ENCODE measurements at regions not wholly inside any gene's neighbourhood (a gene's known extent, or its start where the extent isn't known, plus 50 kb on each side); places are given as distances from the start of the nearest gene placed in this dataset.

DNA sequence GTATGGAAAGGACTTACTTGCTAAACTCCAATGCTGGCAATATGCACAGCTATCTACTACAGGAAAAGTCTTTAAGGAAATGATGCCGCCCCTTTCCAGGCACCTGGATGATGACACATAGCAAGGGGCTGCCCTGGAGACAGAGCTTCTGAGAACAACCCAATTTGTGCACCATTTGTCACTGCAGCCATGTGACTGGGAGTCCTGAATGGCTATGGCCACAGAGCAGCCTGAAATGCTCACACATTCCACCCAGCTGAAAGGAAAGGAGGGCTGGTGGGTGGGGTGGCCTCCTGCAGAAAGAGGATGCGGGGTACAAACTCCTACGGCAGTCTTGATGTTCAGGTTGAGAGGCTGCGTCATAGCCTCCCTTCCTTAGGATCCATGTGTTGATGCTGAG lies 70.1 kb upstream of the FSTL4 start:
- Histone ChIP-seq H3K9ac (ENCODE audit: low read depth in 1 of 3, low read length in 3 of 3) (no peak overlapping the region), H3K36me3 (ENCODE audit: control insufficient read depth in 3 of 3, insufficient read depth in 3 of 3, low read length in 3 of 3) (no peaks in the 10 kb centered on the region), H3K27ac (ENCODE audit: low read depth, low read length) (no peak overlapping the region), H3K4me3 (ENCODE audit: low read length in 3 of 3) (no peak overlapping the region), H3K9me3 (ENCODE audit: control insufficient read depth in 3 of 3, low read length in 3 of 3) (no peaks in the 10 kb centered on the region), H3K4me1 (ENCODE audit: control insufficient read depth in 3 of 3, insufficient read depth in 3 of 3, low read length in 3 of 3) (no peaks in the 10 kb centered on the region), H3K27me3 (ENCODE audit: control insufficient read depth in 3 of 3, insufficient read depth in 3 of 3, low read length in 3 of 3) (peaks cover 12 to 31% (median 13%) of the 10 kb centered on the region in 3 donors)

DNA sequence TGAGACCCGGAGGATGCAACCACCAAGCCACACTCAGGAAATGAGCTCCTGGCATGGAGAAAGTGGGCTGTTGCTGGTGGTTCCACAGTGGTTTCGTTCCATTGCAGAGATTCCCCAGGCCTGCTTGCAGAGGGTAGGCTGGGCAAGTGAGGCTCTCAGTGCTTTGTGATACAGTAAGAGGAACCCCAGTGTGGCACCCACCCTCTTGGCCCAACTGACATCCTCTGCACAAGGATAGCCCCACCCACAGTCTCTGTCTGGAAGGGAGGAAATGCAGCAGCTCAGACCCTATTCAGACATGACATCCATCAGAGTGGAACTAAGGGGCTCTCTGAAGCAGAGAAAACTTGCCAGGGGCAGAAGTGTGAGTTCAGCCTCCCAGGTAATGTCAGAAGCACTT lies 69.6 kb upstream of the FSTL4 start:
- Histone ChIP-seq H3K4me1 (ENCODE audit: control insufficient read depth in 3 of 3, insufficient read depth in 3 of 3, low read length in 3 of 3) (no peaks in the 10 kb centered on the region), H3K9ac (ENCODE audit: low read depth in 1 of 3, low read length in 3 of 3) (no peak overlapping the region), H3K9me3 (ENCODE audit: control insufficient read depth in 3 of 3, low read length in 3 of 3) (no peaks in the 10 kb centered on the region), H3K4me3 (ENCODE audit: low read length in 3 of 3) (no peak overlapping the region), H3K27ac (ENCODE audit: low read depth, low read length) (no peak overlapping the region), H3K36me3 (ENCODE audit: control insufficient read depth in 3 of 3, insufficient read depth in 3 of 3, low read length in 3 of 3) (no peaks in the 10 kb centered on the region), H3K27me3 (ENCODE audit: control insufficient read depth in 3 of 3, insufficient read depth in 3 of 3, low read length in 3 of 3) (peaks cover 8 to 26% (median 11%) of the 10 kb centered on the region in 3 donors)

DNA sequence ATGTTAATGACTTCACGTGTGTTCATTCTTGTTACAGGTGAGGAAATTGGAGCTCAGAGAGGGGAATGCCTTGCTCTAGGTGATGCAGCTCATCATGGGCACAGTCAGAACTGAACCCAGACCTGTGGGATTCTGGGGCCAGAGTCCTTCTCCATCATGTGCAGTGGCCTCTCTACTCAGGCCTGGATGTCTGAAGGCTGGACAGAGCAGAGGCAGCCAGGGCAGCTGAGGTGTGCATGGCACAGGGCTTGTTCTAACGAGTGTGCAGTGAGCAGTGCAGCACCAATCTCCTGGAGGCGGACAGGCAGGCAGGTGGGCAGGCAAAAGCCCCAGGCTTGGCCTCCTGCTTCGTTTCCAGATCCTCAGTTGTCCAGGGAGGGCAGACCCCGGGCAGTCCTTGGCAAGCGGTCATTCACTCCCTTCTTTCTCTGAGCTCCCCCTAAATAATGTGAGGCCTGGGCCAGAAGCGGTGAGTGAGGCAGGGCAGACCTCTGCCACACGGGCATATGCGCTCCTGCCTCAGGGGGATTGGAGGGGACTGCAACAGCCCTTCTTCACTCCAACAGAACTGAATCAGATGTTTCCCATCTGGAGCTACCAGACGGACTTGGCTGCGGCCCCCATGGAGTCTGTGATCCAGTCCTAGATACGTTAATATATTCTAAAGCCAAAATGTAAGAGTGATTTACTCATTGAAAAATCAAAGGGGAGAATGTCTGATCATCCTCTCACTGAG lies 68.7 kb upstream of the FSTL4 start:
- Histone ChIP-seq H3K4me1 (ENCODE audit: control insufficient read depth in 3 of 3, insufficient read depth in 3 of 3, low read length in 3 of 3) (no peaks in the 10 kb centered on the region), H3K27me3 (ENCODE audit: control insufficient read depth in 3 of 3, insufficient read depth in 3 of 3, low read length in 3 of 3) (peaks cover 4 to 23% (median 5%) of the 10 kb centered on the region in 3 donors), H3K9me3 (ENCODE audit: control insufficient read depth in 3 of 3, low read length in 3 of 3) (no peaks in the 10 kb centered on the region), H3K4me3 (ENCODE audit: low read length in 3 of 3) (no peak overlapping the region), H3K27ac (ENCODE audit: low read depth, low read length) (no peak overlapping the region), H3K9ac (ENCODE audit: low read depth in 1 of 3, low read length in 3 of 3) (no peak overlapping the region), H3K36me3 (ENCODE audit: control insufficient read depth in 3 of 3, insufficient read depth in 3 of 3, low read length in 3 of 3) (no peaks in the 10 kb centered on the region)

DNA sequence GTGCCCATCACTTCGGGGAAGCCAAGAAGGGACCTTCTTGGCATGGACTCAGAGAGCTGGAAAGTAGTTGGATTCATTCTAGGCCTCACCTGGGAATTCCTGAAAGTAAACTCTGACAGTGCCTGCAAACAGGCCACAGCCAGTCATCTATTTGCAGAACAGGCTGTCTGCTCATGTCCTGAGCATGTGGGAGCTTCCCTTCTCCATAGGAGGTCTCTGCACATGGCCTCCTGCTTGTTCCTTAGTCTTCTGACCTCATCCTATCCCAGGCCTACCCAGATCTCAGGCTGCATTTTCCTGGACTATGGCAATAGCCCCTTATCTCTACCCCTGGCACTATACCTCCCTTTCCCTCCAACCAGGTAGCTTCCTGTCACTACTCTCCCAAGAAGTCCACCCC lies 67.2 kb upstream of the FSTL4 start:
- H3K27ac ChIP-seq (ENCODE audit: low read depth, low read length): no peak overlapping the region
- no peaks in the 10 kb centered on the region for H3K36me3 ChIP-seq (ENCODE audit: control insufficient read depth in 3 of 3, insufficient read depth in 3 of 3, low read length in 3 of 3)
- no peaks in the 10 kb centered on the region for H3K9me3 ChIP-seq (ENCODE audit: control insufficient read depth in 3 of 3, low read length in 3 of 3)
- peaks cover 4 to 23% (median 5%) of the 10 kb centered on the region in 3 donors for H3K27me3 ChIP-seq (ENCODE audit: control insufficient read depth in 3 of 3, insufficient read depth in 3 of 3, low read length in 3 of 3)
- H3K4me3 ChIP-seq (ENCODE audit: low read length in 3 of 3): no peak overlapping the region
- no peaks in the 10 kb centered on the region for H3K4me1 ChIP-seq (ENCODE audit: control insufficient read depth in 3 of 3, insufficient read depth in 3 of 3, low read length in 3 of 3)
- H3K9ac ChIP-seq (ENCODE audit: low read depth in 1 of 3, low read length in 3 of 3): no peak overlapping the region

DNA sequence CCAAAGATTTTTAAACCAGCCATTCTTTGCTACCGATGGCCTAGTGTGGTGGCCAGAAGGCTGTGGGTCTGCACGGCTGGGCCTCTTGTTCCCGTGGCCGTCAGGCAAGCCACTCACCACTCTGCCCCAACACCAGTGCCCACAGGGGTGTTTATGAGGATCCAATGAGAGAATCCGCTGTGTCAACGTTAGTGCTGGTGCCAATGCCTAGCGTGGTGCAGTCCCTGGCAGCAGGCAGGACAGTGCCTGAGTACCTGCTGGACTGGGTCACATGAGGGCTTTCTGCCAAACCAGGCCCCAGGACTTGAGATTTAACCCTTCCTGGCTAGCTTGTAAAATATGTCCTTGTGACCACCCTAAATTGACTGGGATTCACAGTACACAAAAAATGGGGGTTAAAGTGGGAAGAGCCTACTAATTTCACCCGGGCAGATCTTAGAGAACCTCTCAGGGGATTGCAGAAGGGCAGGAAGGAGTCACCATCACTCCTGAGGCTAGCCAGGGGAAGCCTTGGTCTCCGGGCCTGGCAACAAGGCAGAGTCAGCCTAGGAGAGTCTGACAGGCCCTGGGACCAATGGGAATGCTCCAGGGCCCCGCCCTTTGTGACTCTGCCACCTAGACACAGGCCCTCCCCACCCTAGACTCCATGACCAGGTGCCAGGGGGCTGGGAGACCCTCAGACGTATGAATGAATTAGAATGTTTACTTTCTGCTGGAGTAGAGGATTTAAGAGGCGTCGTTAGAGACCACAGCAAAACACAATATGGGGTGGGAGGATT lies 63.2 kb upstream of the FSTL4 start:
- Histone ChIP-seq H3K27ac (ENCODE audit: low read depth, low read length) (no peak overlapping the region), H3K4me3 (ENCODE audit: low read length in 3 of 3) (no peak overlapping the region), H3K27me3 (ENCODE audit: control insufficient read depth in 3 of 3, insufficient read depth in 3 of 3, low read length in 3 of 3) (peaks cover 0 to 7% (median 0%) of the 10 kb centered on the region in 3 donors), H3K4me1 (ENCODE audit: control insufficient read depth in 3 of 3, insufficient read depth in 3 of 3, low read length in 3 of 3) (no peaks in the 10 kb centered on the region), H3K9me3 (ENCODE audit: control insufficient read depth in 3 of 3, low read length in 3 of 3) (no peaks in the 10 kb centered on the region), H3K36me3 (ENCODE audit: control insufficient read depth in 3 of 3, insufficient read depth in 3 of 3, low read length in 3 of 3) (no peaks in the 10 kb centered on the region), H3K9ac (ENCODE audit: low read depth in 1 of 3, low read length in 3 of 3) (no peak overlapping the region)

DNA sequence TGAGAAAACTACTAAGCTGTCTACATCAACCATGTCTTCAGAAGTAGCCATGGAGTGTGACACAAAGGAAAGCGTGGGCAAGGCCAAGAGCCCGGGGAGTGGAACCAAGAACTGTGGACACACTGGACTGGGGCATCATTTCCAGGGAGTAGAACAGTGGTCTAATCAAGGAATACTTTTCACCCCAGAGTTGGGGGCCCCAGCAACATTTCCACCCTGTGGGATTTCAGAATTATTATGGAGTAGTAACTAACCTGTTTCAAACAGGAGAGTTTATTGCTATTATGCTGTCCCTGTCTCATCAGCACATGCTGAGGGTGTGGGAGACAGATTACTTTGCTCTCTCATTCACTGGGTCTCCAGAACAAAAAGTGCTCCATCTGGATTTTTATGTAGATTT lies 58.0 kb upstream of the FSTL4 start:
- no peaks in the 10 kb centered on the region for H3K4me1 ChIP-seq (ENCODE audit: control insufficient read depth in 3 of 3, insufficient read depth in 3 of 3, low read length in 3 of 3)
- no peak overlapping the region for H3K27ac ChIP-seq (ENCODE audit: low read depth, low read length)
- no peak overlapping the region for H3K9ac ChIP-seq (ENCODE audit: low read depth in 1 of 3, low read length in 3 of 3)
- H3K27me3 ChIP-seq (ENCODE audit: control insufficient read depth in 3 of 3, insufficient read depth in 3 of 3, low read length in 3 of 3): peaks cover 2 to 7% (median 5%) of the 10 kb centered on the region in 3 donors
- no peaks in the 10 kb centered on the region for H3K36me3 ChIP-seq (ENCODE audit: control insufficient read depth in 3 of 3, insufficient read depth in 3 of 3, low read length in 3 of 3)
- no peak overlapping the region for H3K4me3 ChIP-seq (ENCODE audit: low read length in 3 of 3)
- no peaks in the 10 kb centered on the region for H3K9me3 ChIP-seq (ENCODE audit: control insufficient read depth in 3 of 3, low read length in 3 of 3)

DNA sequence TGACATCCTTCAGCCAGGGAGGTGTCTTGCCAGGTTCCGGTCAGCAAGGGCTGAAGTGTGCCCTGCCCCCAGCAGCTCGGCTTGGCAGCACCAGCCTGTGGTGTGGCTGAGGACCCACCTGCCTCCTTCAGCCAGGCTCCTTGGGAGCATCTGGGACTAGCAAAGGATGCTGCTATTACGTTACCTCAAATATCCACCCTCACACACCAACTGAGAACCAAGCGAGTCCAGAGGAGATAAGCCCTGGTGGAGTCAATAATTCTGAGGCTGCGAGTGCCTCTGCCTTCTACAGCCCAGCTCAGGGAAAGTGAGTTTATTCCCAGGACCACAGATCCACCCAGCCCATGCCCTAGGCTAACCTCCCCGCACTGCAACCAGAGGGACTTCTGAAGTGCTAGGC lies 57.1 kb upstream of the FSTL4 start:
- H3K36me3 ChIP-seq (ENCODE audit: control insufficient read depth in 3 of 3, insufficient read depth in 3 of 3, low read length in 3 of 3): no peaks in the 10 kb centered on the region
- peaks cover 2 to 7% (median 5%) of the 10 kb centered on the region in 3 donors for H3K27me3 ChIP-seq (ENCODE audit: control insufficient read depth in 3 of 3, insufficient read depth in 3 of 3, low read length in 3 of 3)
- no peak overlapping the region for H3K27ac ChIP-seq (ENCODE audit: low read depth, low read length)
- no peak overlapping the region for H3K4me3 ChIP-seq (ENCODE audit: low read length in 3 of 3)
- H3K9ac ChIP-seq (ENCODE audit: low read depth in 1 of 3, low read length in 3 of 3): no peak overlapping the region
- H3K4me1 ChIP-seq (ENCODE audit: control insufficient read depth in 3 of 3, insufficient read depth in 3 of 3, low read length in 3 of 3): no peaks in the 10 kb centered on the region
- H3K9me3 ChIP-seq (ENCODE audit: control insufficient read depth in 3 of 3, low read length in 3 of 3): no peaks in the 10 kb centered on the region

DNA sequence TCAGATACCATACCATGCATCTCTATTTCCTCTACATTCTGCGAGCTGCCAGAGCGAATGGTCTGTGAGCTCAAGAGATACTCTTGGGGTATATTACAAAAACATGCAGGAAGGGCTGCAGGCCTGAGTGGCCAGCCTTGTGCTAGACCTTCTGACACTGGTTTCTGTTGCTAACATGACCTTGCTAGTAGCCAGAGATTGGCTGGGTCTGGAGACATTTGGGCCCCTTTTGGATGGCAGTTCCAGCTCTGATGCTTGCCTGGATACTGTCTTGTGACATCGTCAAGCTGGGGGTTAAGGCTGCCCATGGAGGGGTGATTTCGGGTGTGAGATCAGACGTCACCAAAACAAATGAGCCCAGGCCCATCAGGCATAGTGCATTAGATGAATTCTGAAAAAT lies 56.1 kb upstream of the FSTL4 start:
- Histone ChIP-seq H3K4me1 (ENCODE audit: control insufficient read depth in 3 of 3, insufficient read depth in 3 of 3, low read length in 3 of 3) (no peaks in the 10 kb centered on the region), H3K36me3 (ENCODE audit: control insufficient read depth in 3 of 3, insufficient read depth in 3 of 3, low read length in 3 of 3) (no peaks in the 10 kb centered on the region), H3K27ac (ENCODE audit: low read depth, low read length) (no peak overlapping the region), H3K9me3 (ENCODE audit: control insufficient read depth in 3 of 3, low read length in 3 of 3) (no peaks in the 10 kb centered on the region), H3K9ac (ENCODE audit: low read depth in 1 of 3, low read length in 3 of 3) (no peak overlapping the region), H3K4me3 (ENCODE audit: low read length in 3 of 3) (no peak overlapping the region), H3K27me3 (ENCODE audit: control insufficient read depth in 3 of 3, insufficient read depth in 3 of 3, low read length in 3 of 3) (peaks cover 2 to 7% (median 5%) of the 10 kb centered on the region in 3 donors)

DNA sequence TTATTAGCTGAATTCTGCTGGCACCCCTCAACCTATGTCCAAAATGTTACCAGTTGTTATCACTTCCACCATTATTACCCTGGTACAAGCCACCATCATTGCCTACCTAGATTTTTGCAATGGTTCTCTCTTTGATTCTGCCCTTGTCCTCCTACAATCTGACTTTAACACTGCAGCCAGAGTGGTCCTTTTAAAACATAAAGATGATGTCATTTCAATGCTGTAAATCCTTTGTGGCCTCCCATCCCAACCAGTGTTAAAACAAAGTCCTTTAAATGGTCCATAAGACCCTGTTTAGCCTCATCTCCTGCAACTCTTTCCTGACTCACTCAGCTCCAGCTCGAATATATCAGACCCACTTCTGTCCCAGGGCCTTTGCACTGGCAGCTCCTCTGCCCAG lies 54.9 kb upstream of the FSTL4 start:
- no peak overlapping the region for H3K4me3 ChIP-seq (ENCODE audit: low read length in 3 of 3)
- H3K36me3 ChIP-seq (ENCODE audit: control insufficient read depth in 3 of 3, insufficient read depth in 3 of 3, low read length in 3 of 3): no peaks in the 10 kb centered on the region
- H3K9ac ChIP-seq (ENCODE audit: low read depth in 1 of 3, low read length in 3 of 3): no peak overlapping the region
- no peaks in the 10 kb centered on the region for H3K9me3 ChIP-seq (ENCODE audit: control insufficient read depth in 3 of 3, low read length in 3 of 3)
- H3K27ac ChIP-seq (ENCODE audit: low read depth, low read length): no peak overlapping the region
- peaks cover 2 to 7% (median 5%) of the 10 kb centered on the region in 3 donors for H3K27me3 ChIP-seq (ENCODE audit: control insufficient read depth in 3 of 3, insufficient read depth in 3 of 3, low read length in 3 of 3)
- H3K4me1 ChIP-seq (ENCODE audit: control insufficient read depth in 3 of 3, insufficient read depth in 3 of 3, low read length in 3 of 3): no peaks in the 10 kb centered on the region

DNA sequence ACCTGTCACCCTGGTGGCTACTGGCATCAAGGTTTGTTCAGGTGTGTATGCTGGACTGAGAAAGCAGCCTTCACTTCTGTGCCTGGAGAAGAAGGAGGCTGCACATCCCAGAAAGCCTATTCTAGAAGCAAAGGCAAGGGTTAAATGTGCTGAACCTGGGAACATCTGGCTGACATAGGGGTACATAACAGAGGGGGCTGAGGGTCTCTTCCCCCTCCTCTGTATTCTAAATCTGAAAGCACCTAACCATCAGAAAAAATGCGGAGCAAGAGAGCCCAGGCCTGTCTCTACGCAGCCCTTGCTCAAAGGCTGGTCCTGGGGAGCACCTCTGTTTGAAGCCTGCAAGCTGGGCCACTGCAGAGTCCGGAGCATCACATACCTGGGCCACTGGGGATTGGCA lies 53.2 kb upstream of the FSTL4 start:
- Histone ChIP-seq H3K9me3 (ENCODE audit: control insufficient read depth in 3 of 3, low read length in 3 of 3) (no peaks in the 10 kb centered on the region), H3K9ac (ENCODE audit: low read depth in 1 of 3, low read length in 3 of 3) (no peak overlapping the region), H3K27ac (ENCODE audit: low read depth, low read length) (no peak overlapping the region), H3K27me3 (ENCODE audit: control insufficient read depth in 3 of 3, insufficient read depth in 3 of 3, low read length in 3 of 3) (peaks cover 2 to 7% (median 5%) of the 10 kb centered on the region in 3 donors), H3K4me3 (ENCODE audit: low read length in 3 of 3) (no peak overlapping the region), H3K36me3 (ENCODE audit: control insufficient read depth in 3 of 3, insufficient read depth in 3 of 3, low read length in 3 of 3) (no peaks in the 10 kb centered on the region), H3K4me1 (ENCODE audit: control insufficient read depth in 3 of 3, insufficient read depth in 3 of 3, low read length in 3 of 3) (no peaks in the 10 kb centered on the region)
